ENCODE measurements at regions not wholly inside any gene's neighbourhood (a gene's known extent, or its start where the extent isn't known, plus 50 kb on each side); places are given as distances from the start of the nearest gene placed in this dataset.

GRCh38 chr11:134956450-134957210 lies 544.6 kb upstream of the B3GAT1 start:
- TF ChIP-seq CTCF (IDR thresholded peaks at IDR 0.05) (no peak), EZH2 (IDR thresholded peaks at IDR 0.05; ENCODE audit: borderline replicate concordance, insufficient read depth, low read depth, low read length, poor library complexity, severe bottlenecking) (no peak)
